ENCODE measurements at regions not wholly inside any gene's neighbourhood (a gene's known extent, or its start where the extent isn't known, plus 50 kb on each side); places are given as distances from the start of the nearest gene placed in this dataset.
"Not testable (repeated sequence)": the region's sequence is repeated elsewhere in the genome, so short reads cannot be mapped to it uniquely, and the experiment has no call there.

- Histone ChIP-seq H3K4me1 (ENCODE audit: insufficient read depth, low read length) (peaks cover 10% of the 10 kb centered on the region; the same call in 1 of the 2 replicates), H3K9me3 (ENCODE audit: insufficient read depth, low read depth, low read length) (no peaks in the 10 kb centered on the region), H3K9ac (ENCODE audit: low read depth, low read length) (no peak overlapping the region), H3K4me3 (ENCODE audit: low read length) (no peak overlapping the region), H3K27ac (ENCODE audit: low read length) (no peak overlapping the region), H3K36me3 (ENCODE audit: insufficient read depth, low read depth, low read length) (no peaks in the 10 kb centered on the region), H3K27me3 (ENCODE audit: insufficient read depth, low read length) (no peaks in the 10 kb centered on the region)
These were observed 92.2 kb downstream of the CDC7 start for GRCh38 chr1:91592716-91593477.

- Histone ChIP-seq H3K9me3 (ENCODE audit: insufficient read depth, low read depth, low read length) (no peaks in the 10 kb centered on the region), H3K27ac (ENCODE audit: low read length) (no peak overlapping the region), H3K27me3 (ENCODE audit: insufficient read depth, low read length) (no peaks in the 10 kb centered on the region), H3K9ac (ENCODE audit: low read depth, low read length) (no peak overlapping the region), H3K36me3 (ENCODE audit: insufficient read depth, low read depth, low read length) (no peaks in the 10 kb centered on the region), H3K4me3 (ENCODE audit: low read length) (no peak overlapping the region), H3K4me1 (ENCODE audit: insufficient read depth, low read length) (peaks cover 7% of the 10 kb centered on the region; the same call in 1 of the 2 replicates)
These were observed 93.9 kb downstream of the CDC7 start for GRCh38 chr1:91594383-91595055.

- H3K36me3 ChIP-seq (ENCODE audit: insufficient read depth, low read depth, low read length): no peaks in the 10 kb centered on the region
- H3K4me3 ChIP-seq (ENCODE audit: low read length): no peak overlapping the region
- no peaks in the 10 kb centered on the region for H3K9me3 ChIP-seq (ENCODE audit: insufficient read depth, low read depth, low read length)
- H3K27ac ChIP-seq (ENCODE audit: low read length): no peak overlapping the region
- H3K4me1 ChIP-seq (ENCODE audit: insufficient read depth, low read length): no peaks in the 10 kb centered on the region
- no peak overlapping the region for H3K9ac ChIP-seq (ENCODE audit: low read depth, low read length)
- H3K27me3 ChIP-seq (ENCODE audit: insufficient read depth, low read length): no peaks in the 10 kb centered on the region
These were observed 95.8 kb downstream of the CDC7 start for GRCh38 chr1:91596474-91596873.

GRCh38 chr1:91597215-91597614 is 96.6 kb downstream of the CDC7 start:
- Histone ChIP-seq H3K36me3 (ENCODE audit: insufficient read depth, low read depth, low read length) (no peaks in the 10 kb centered on the region), H3K9me3 (ENCODE audit: insufficient read depth, low read depth, low read length) (no peaks in the 10 kb centered on the region), H3K9ac (ENCODE audit: low read depth, low read length) (no peak overlapping the region), H3K27ac (ENCODE audit: low read length) (no peak overlapping the region), H3K4me1 (ENCODE audit: insufficient read depth, low read length) (no peaks in the 10 kb centered on the region), H3K4me3 (ENCODE audit: low read length) (no peak overlapping the region), H3K27me3 (ENCODE audit: insufficient read depth, low read length) (no peaks in the 10 kb centered on the region)

- Histone ChIP-seq H3K4me1 (ENCODE audit: insufficient read depth, low read length) (no peaks in the 10 kb centered on the region), H3K9ac (ENCODE audit: low read depth, low read length) (no peak overlapping the region), H3K9me3 (ENCODE audit: insufficient read depth, low read depth, low read length) (no peaks in the 10 kb centered on the region), H3K36me3 (ENCODE audit: insufficient read depth, low read depth, low read length) (no peaks in the 10 kb centered on the region), H3K27me3 (ENCODE audit: insufficient read depth, low read length) (no peaks in the 10 kb centered on the region), H3K27ac (ENCODE audit: low read length) (no peak overlapping the region), H3K4me3 (ENCODE audit: low read length) (no peak overlapping the region)
These were observed 100.0 kb downstream of the CDC7 start for GRCh38 chr1:91600431-91601337.

GRCh38 chr1:91601554-91602376 is 101.1 kb downstream of the CDC7 start:
- Histone ChIP-seq H3K4me3 (ENCODE audit: low read length) (no peak overlapping the region), H3K27ac (ENCODE audit: low read length) (no peak overlapping the region), H3K36me3 (ENCODE audit: insufficient read depth, low read depth, low read length) (no peaks in the 10 kb centered on the region), H3K27me3 (ENCODE audit: insufficient read depth, low read length) (no peaks in the 10 kb centered on the region), H3K9ac (ENCODE audit: low read depth, low read length) (no peak overlapping the region), H3K4me1 (ENCODE audit: insufficient read depth, low read length) (no peaks in the 10 kb centered on the region), H3K9me3 (ENCODE audit: insufficient read depth, low read depth, low read length) (no peaks in the 10 kb centered on the region)

GRCh38 chr1:91603409-91603808 is 102.8 kb downstream of the CDC7 start:
- H3K4me3 ChIP-seq (ENCODE audit: low read length): no peak overlapping the region
- H3K36me3 ChIP-seq (ENCODE audit: insufficient read depth, low read depth, low read length): no peaks in the 10 kb centered on the region
- H3K27ac ChIP-seq (ENCODE audit: low read length): no peak overlapping the region
- H3K4me1 ChIP-seq (ENCODE audit: insufficient read depth, low read length): no peaks in the 10 kb centered on the region
- no peaks in the 10 kb centered on the region for H3K9me3 ChIP-seq (ENCODE audit: insufficient read depth, low read depth, low read length)
- no peak overlapping the region for H3K9ac ChIP-seq (ENCODE audit: low read depth, low read length)
- no peaks in the 10 kb centered on the region for H3K27me3 ChIP-seq (ENCODE audit: insufficient read depth, low read length)

GRCh38 chr1:91604632-91605031 is 104.0 kb downstream of the CDC7 start:
- no peaks in the 10 kb centered on the region for H3K4me1 ChIP-seq (ENCODE audit: insufficient read depth, low read length)
- no peaks in the 10 kb centered on the region for H3K27me3 ChIP-seq (ENCODE audit: insufficient read depth, low read length)
- no peaks in the 10 kb centered on the region for H3K9me3 ChIP-seq (ENCODE audit: insufficient read depth, low read depth, low read length)
- H3K9ac ChIP-seq (ENCODE audit: low read depth, low read length): no peak overlapping the region
- no peak overlapping the region for H3K27ac ChIP-seq (ENCODE audit: low read length)
- H3K4me3 ChIP-seq (ENCODE audit: low read length): no peak overlapping the region
- no peaks in the 10 kb centered on the region for H3K36me3 ChIP-seq (ENCODE audit: insufficient read depth, low read depth, low read length)

GRCh38 chr1:91605566-91605965 is 104.9 kb downstream of the CDC7 start:
- Histone ChIP-seq H3K36me3 (ENCODE audit: insufficient read depth, low read depth, low read length) (no peaks in the 10 kb centered on the region), H3K9me3 (ENCODE audit: insufficient read depth, low read depth, low read length) (no peaks in the 10 kb centered on the region), H3K4me1 (ENCODE audit: insufficient read depth, low read length) (no peaks in the 10 kb centered on the region; the same call in 1 of the 2 replicates), H3K4me3 (ENCODE audit: low read length) (no peak overlapping the region), H3K27ac (ENCODE audit: low read length) (no peak overlapping the region), H3K9ac (ENCODE audit: low read depth, low read length) (no peak overlapping the region), H3K27me3 (ENCODE audit: insufficient read depth, low read length) (no peaks in the 10 kb centered on the region)

GRCh38 chr1:91606546-91607078 is 106.0 kb downstream of the CDC7 start:
- no peak overlapping the region for H3K27ac ChIP-seq (ENCODE audit: low read length)

GRCh38 chr1:91607686-91608085 is 107.0 kb downstream of the CDC7 start:
- H3K36me3 ChIP-seq (ENCODE audit: insufficient read depth, low read depth, low read length); H3K27ac ChIP-seq (ENCODE audit: low read length); H3K9me3 ChIP-seq (ENCODE audit: insufficient read depth, low read depth, low read length); H3K9ac ChIP-seq (ENCODE audit: low read depth, low read length); H3K27me3 ChIP-seq (ENCODE audit: insufficient read depth, low read length); H3K4me3 ChIP-seq (ENCODE audit: low read length): not testable (repeated sequence)
- H3K4me1 ChIP-seq (ENCODE audit: insufficient read depth, low read length): peaks cover 14% of the 10 kb centered on the region; the same call in 1 of the 2 replicates

More at GRCh38 chr1:91606546-91607078, 106.0 kb downstream of the CDC7 start:
- H3K9ac ChIP-seq (ENCODE audit: low read depth, low read length): no peak overlapping the region
- H3K9me3 ChIP-seq (ENCODE audit: insufficient read depth, low read depth, low read length): no peaks in the 10 kb centered on the region
- H3K4me3 ChIP-seq (ENCODE audit: low read length): no peak overlapping the region
- no peaks in the 10 kb centered on the region for H3K36me3 ChIP-seq (ENCODE audit: insufficient read depth, low read depth, low read length)
- H3K4me1 ChIP-seq (ENCODE audit: insufficient read depth, low read length): peaks cover 6% of the 10 kb centered on the region; the same call in 1 of the 2 replicates
- no peaks in the 10 kb centered on the region for H3K27me3 ChIP-seq (ENCODE audit: insufficient read depth, low read length)
